HEK293 (cell line): ENCODE measurements at regions not wholly inside any gene's neighbourhood (a gene's known extent, or its start where the extent isn't known, plus 50 kb on each side); places are given as distances from the start of the nearest gene placed in this dataset.

Experiments used
- CTCF ChIA-PET: fragments of 350-600 bp; formaldehyde crosslinking; extraction: SDS; loops from one replicate; lab custom pipeline; 2021; ENCODE audit warnings: antibody characterized with exemption; lab: Yijun Ruan, JAX
- POLR2A ChIA-PET: fragments of 300-600 bp; formaldehyde crosslinking; extraction: SDS; loops from one replicate; lab custom pipeline; 2020; ENCODE audit warnings: antibody characterized with exemption, inconsistent platforms; lab: Yijun Ruan, JAX
- H3K27ac ChIP-seq: fragments of 200-500 bp; sonication (Bioruptor generic); 2 replicates; pipeline ENCODE4 v1.5.1; 2014; ENCODE audit warnings: low read depth, low read length, control low read depth, inconsistent platforms; ENCODE audit errors: extremely low read depth
- H3K36me3 ChIP-seq, 2 experiments: fragments of 200-500 bp in 1 of 2; sonication (Bioruptor generic) in 1 of 2; 1 replicate in 1 of 2; 2 replicates in 1 of 2; pipeline ENCODE4 v1.5.1; 2014 to 2017; ENCODE audit warnings: inconsistent platforms in 2 of 2, low read length in 2 of 2; ENCODE audit not compliant: control insufficient read depth in 2 of 2, insufficient read depth in 1 of 2
- H3K4me1 ChIP-seq: fragments of 200-500 bp; sonication (Bioruptor generic); 2 replicates; pipeline ENCODE4 v1.5.1; 2014; ENCODE audit warnings: mild to moderate bottlenecking, low read length, inconsistent platforms; ENCODE audit not compliant: control insufficient read depth, insufficient read depth
- H3K4me3 ChIP-seq: 2 replicates; pipeline ENCODE4 v1.5.1; 2011; ENCODE audit warnings: low read depth, mild to moderate bottlenecking, control low read depth, low read length, moderate library complexity
- H3K9me3 ChIP-seq: fragments of 200-500 bp; sonication (Bioruptor generic); 2 replicates; pipeline ENCODE4 v1.5.1; 2014; ENCODE audit warnings: low read depth, low read length, inconsistent platforms; ENCODE audit not compliant: control insufficient read depth, insufficient read depth
- ATF2 ChIP-seq: fragments of 450-650 bp; formaldehyde crosslinking; IDR thresholded peaks from 2 replicates; pipeline ENCODE4 v1.5.1; 2016; ENCODE audit warnings: missing biosample characterization, missing genetic modification characterization, low read depth
- GLIS2 ChIP-seq: fragments of 450-650 bp; formaldehyde crosslinking; IDR thresholded peaks from 2 replicates; pipeline ENCODE4 v1.5.1; 2016; ENCODE audit warnings: missing biosample characterization, missing genetic modification characterization
- OVOL3 ChIP-seq: fragments of 450-650 bp; formaldehyde crosslinking; IDR thresholded peaks from 2 replicates; pipeline ENCODE4 v1.5.1; 2016; ENCODE audit warnings: missing biosample characterization, missing genetic modification characterization
- PRDM1 ChIP-seq: fragments of 450-650 bp; formaldehyde crosslinking; IDR thresholded peaks from 2 replicates; pipeline ENCODE4; 2016; ENCODE audit warnings: missing biosample characterization, missing genetic modification characterization
- SP7 ChIP-seq: fragments of 450-650 bp; formaldehyde crosslinking; IDR thresholded peaks from 2 replicates; pipeline ENCODE4 v1.5.1; 2016; ENCODE audit warnings: missing biosample characterization, missing genetic modification characterization
- ZBTB10 ChIP-seq: fragments of 450-650 bp; formaldehyde crosslinking; IDR thresholded peaks from 2 replicates; pipeline ENCODE4 v1.5.1; 2016; ENCODE audit warnings: missing biosample characterization, missing genetic modification characterization
- ZFP69B ChIP-seq: fragments of 450-650 bp; formaldehyde crosslinking; IDR thresholded peaks from 2 replicates; pipeline ENCODE4 v1.5.1; 2016; ENCODE audit warnings: missing biosample characterization, missing genetic modification characterization
- ZNF112 ChIP-seq: fragments of 450-650 bp; formaldehyde crosslinking; IDR thresholded peaks from 2 replicates; pipeline ENCODE4 v1.5.0; 2017; ENCODE audit warnings: missing biosample characterization, missing genetic modification characterization
- ZNF121 ChIP-seq: fragments of 450-650 bp; formaldehyde crosslinking; IDR thresholded peaks from 2 replicates; pipeline ENCODE4 v1.5.1; 2016; ENCODE audit warnings: missing biosample characterization, missing genetic modification characterization
- ZNF132 ChIP-seq: fragments of 450-650 bp; formaldehyde crosslinking; IDR thresholded peaks from 2 replicates; pipeline ENCODE4 v1.5.1; 2017; ENCODE audit warnings: missing biosample characterization, missing genetic modification characterization, borderline replicate concordance
- ZNF148 ChIP-seq: fragments of 450-650 bp; formaldehyde crosslinking; IDR thresholded peaks from 2 replicates; pipeline ENCODE4 v1.5.0; 2017; ENCODE audit warnings: missing biosample characterization, missing genetic modification characterization, borderline replicate concordance
- ZNF174 ChIP-seq: fragments of 450-650 bp; formaldehyde crosslinking; IDR thresholded peaks from 2 replicates; pipeline ENCODE4 v1.5.0; 2017; ENCODE audit warnings: missing biosample characterization, mild to moderate bottlenecking, missing genetic modification characterization
- ZNF175 ChIP-seq: fragments of 450-650 bp; formaldehyde crosslinking; IDR thresholded peaks from 2 replicates; pipeline ENCODE4 v1.5.1; 2016; ENCODE audit warnings: missing biosample characterization, missing genetic modification characterization
- ZNF202 ChIP-seq: fragments of 450-650 bp; formaldehyde crosslinking; IDR thresholded peaks from 2 replicates; pipeline ENCODE4 v1.5.1; 2016; ENCODE audit warnings: missing biosample characterization, missing genetic modification characterization, borderline replicate concordance
- ZNF23 ChIP-seq: fragments of 450-650 bp; formaldehyde crosslinking; IDR thresholded peaks from 2 replicates; pipeline ENCODE4 v1.5.1; 2016; ENCODE audit warnings: missing biosample characterization, missing genetic modification characterization, borderline replicate concordance
- ZNF350 ChIP-seq: fragments of 450-650 bp; formaldehyde crosslinking; IDR thresholded peaks from 2 replicates; pipeline ENCODE4 v1.5.0; 2017; ENCODE audit warnings: missing biosample characterization, mild to moderate bottlenecking, missing genetic modification characterization
- ZNF354C ChIP-seq: fragments of 450-650 bp; formaldehyde crosslinking; IDR thresholded peaks from 2 replicates; pipeline ENCODE4 v1.5.1; 2016; ENCODE audit warnings: missing biosample characterization, missing genetic modification characterization, low read depth, borderline replicate concordance
- ZNF426 ChIP-seq: fragments of 450-650 bp; formaldehyde crosslinking; IDR thresholded peaks from 2 replicates; pipeline ENCODE4 v1.5.1; 2017; ENCODE audit warnings: missing biosample characterization, missing genetic modification characterization, mild to moderate bottlenecking, inconsistent platforms, moderate library complexity
- ZNF514 ChIP-seq: fragments of 450-650 bp; formaldehyde crosslinking; IDR thresholded peaks from 2 replicates; pipeline ENCODE4 v1.5.1; 2016; ENCODE audit warnings: missing biosample characterization, missing genetic modification characterization
- ZNF548 ChIP-seq: fragments of 450-650 bp; formaldehyde crosslinking; IDR thresholded peaks from 2 replicates; pipeline ENCODE4 v1.5.1; 2016; ENCODE audit warnings: missing biosample characterization, missing genetic modification characterization
- ZNF621 ChIP-seq: fragments of 450-650 bp; formaldehyde crosslinking; IDR thresholded peaks from 2 replicates; pipeline ENCODE4 v1.5.1; 2017; ENCODE audit warnings: missing biosample characterization, missing genetic modification characterization
- ZNF629 ChIP-seq: fragments of 450-650 bp; formaldehyde crosslinking; IDR thresholded peaks from 2 replicates; pipeline ENCODE4 v1.5.1; 2017; ENCODE audit warnings: missing biosample characterization, missing genetic modification characterization
- ZNF677 ChIP-seq: fragments of 450-650 bp; IDR thresholded peaks from 2 replicates; pipeline ENCODE4 v1.5.0; 2018; ENCODE audit warnings: missing biosample characterization, mild to moderate bottlenecking, missing genetic modification characterization, moderate library complexity
- ZNF692 ChIP-seq: fragments of 450-650 bp; formaldehyde crosslinking; IDR thresholded peaks from 2 replicates; pipeline ENCODE4 v1.5.1; 2016; ENCODE audit warnings: missing biosample characterization, missing genetic modification characterization
- ZNF837 ChIP-seq: fragments of 450-650 bp; formaldehyde crosslinking; IDR thresholded peaks from 2 replicates; pipeline ENCODE4 v1.5.1; 2016; ENCODE audit warnings: missing biosample characterization, missing genetic modification characterization

GRCh38 chr13:74438901-74439300 lies 304.7 kb upstream of the KLF12 start:
- Histone ChIP-seq H3K4me3 (no peak overlapping the region), H3K36me3 (no peaks in the 10 kb centered on the region), H3K27ac (no peak overlapping the region), H3K9me3 (no peaks in the 10 kb centered on the region), H3K4me1 (no peaks in the 10 kb centered on the region)
- CTCF ChIA-PET, result no interaction called here
- POLR2A ChIA-PET, result no interaction called here
- TF ChIP-seq ZNF350 (tag by site-specific recombination), result no peak
- TF ChIP-seq ZNF112 (tag by site-specific recombination), result no peak
- TF ChIP-seq ZNF132 (tag by site-specific recombination), result no peak
- no peak for TF ChIP-seq ZNF202
- TF ChIP-seq ZNF148 (tag by site-specific recombination), result no peak
- no peak for TF ChIP-seq ZNF354C (tag by site-specific recombination)

GRCh38 chr13:74434782-74435181 lies 300.6 kb upstream of the KLF12 start:
- TF ChIP-seq GLIS2 (tag by site-specific recombination) (no peak), SP7 (tag by site-specific recombination) (no peak), ZNF677 (no peak), ZNF548 (no peak), ZFP69B (tag by site-specific recombination) (no peak), ZNF426 (tag by site-specific recombination) (no peak), ZNF514 (tag by site-specific recombination) (no peak), ZNF837 (tag by site-specific recombination) (no peak), ZNF629 (tag by site-specific recombination) (no peak), PRDM1 (tag by site-specific recombination) (no peak), ZNF23 (tag by site-specific recombination) (no peak), ZNF174 (tag by site-specific recombination) (no peak), ZBTB10 (tag by site-specific recombination) (no peak), OVOL3 (no peak), ZNF621 (tag by site-specific recombination) (no peak), ATF2 (tag by site-specific recombination) (no peak), ZNF692 (no peak), ZNF121 (tag by site-specific recombination) (no peak), ZNF175 (tag by site-specific recombination) (no peak)
- ChIA-PET CTCF (no interaction called here), POLR2A (no interaction called here)
- H3K9me3 ChIP-seq, result no peaks in the 10 kb centered on the region
- no peak overlapping the region for H3K27ac ChIP-seq
- H3K4me3 ChIP-seq, result no peak overlapping the region
- no peaks in the 10 kb centered on the region for H3K4me1 ChIP-seq
- no peaks in the 10 kb centered on the region for H3K36me3 ChIP-seq
